ENCODE measurements at regions not wholly inside any gene's neighbourhood (a gene's known extent, or its start where the extent isn't known, plus 50 kb on each side); places are given as distances from the start of the nearest gene placed in this dataset.

- peaks cover 0 to 8% (median 0%) of the 10 kb centered on the region in 8 donors for H3K9me3 ChIP-seq
- no peaks in the 10 kb centered on the region for H3K4me1 ChIP-seq
- no peak for DNase-seq
- 95 to 98% (median 95%) methylated on average over 1 of the region's 1 CpG for WGBS, 5 donors
- H3K27ac ChIP-seq = no peak overlapping the region
- H3K27me3 ChIP-seq (replicated peaks in 1 of 7) = no peaks in the 10 kb centered on the region
- H3K4me3 ChIP-seq = no peak overlapping the region
- intact Hi-C loops (cut with DNase I; ENCODE audit: low total_unique reads) = no loop called here
- TF ChIP-seq POLR2A (IDR thresholded peaks at IDR 0.05) (no peak), POLR2AphosphoS5 (IDR thresholded peaks at IDR 0.05) (no peak), CTCF (IDR thresholded peaks at IDR 0.05 in 8 of 11, conservative IDR thresholded peaks at IDR 0.05 in 3 of 11) (no peak)
- no peaks in the 10 kb centered on the region for H3K36me3 ChIP-seq
Measured at GRCh38 chr5:91957666-91958065, 574.5 kb upstream of the ARRDC3 start.

GRCh38 chr5:91956738-91957137, 573.6 kb upstream of the ARRDC3 start:
- H3K9me3 ChIP-seq = no peaks in the 10 kb centered on the region
- H3K4me1 ChIP-seq = no peaks in the 10 kb centered on the region
- no peak for DNase-seq
- H3K36me3 ChIP-seq = no peaks in the 10 kb centered on the region
- intact Hi-C loops (cut with DNase I; ENCODE audit: low total_unique reads) = no loop called here
- H3K27me3 ChIP-seq (replicated peaks in 1 of 7) = no peaks in the 10 kb centered on the region
- 59 to 77% (median 71%) methylated on average over 1 of the region's 1 CpG for WGBS, 5 donors
- no peak for TF ChIP-seq CTCF (IDR thresholded peaks at IDR 0.05 in 8 of 11, conservative IDR thresholded peaks at IDR 0.05 in 3 of 11)
- TF ChIP-seq POLR2A (IDR thresholded peaks at IDR 0.05) = no peak
- TF ChIP-seq POLR2AphosphoS5 (IDR thresholded peaks at IDR 0.05) = no peak
- H3K4me3 ChIP-seq = no peak overlapping the region
- no peak overlapping the region for H3K27ac ChIP-seq

DNA sequence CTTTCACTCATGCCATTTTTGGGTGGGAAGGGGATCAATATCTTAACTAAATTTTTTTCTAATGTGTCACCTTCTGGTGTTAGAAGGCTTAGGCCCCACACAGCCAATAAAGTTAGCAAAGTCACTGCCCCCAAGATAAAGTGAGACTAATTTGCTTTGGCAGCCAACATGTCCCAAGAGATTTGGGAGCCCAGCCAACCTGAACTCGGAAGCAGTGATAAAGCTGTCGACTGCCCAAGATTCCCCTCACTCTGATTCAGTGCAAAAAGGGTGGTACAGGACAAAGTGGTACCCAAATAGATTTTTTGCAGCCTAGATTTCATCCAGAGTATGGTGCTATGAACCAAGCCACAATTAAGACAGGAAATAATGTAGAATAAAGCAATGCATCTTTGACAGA, 572.5 kb upstream of the ARRDC3 start:
- intact Hi-C loops (cut with DNase I; ENCODE audit: low total_unique reads) = no loop called here
- Histone ChIP-seq H3K4me1 (no peaks in the 10 kb centered on the region), H3K27ac (no peak overlapping the region), H3K4me3 (no peak overlapping the region), H3K36me3 (no peaks in the 10 kb centered on the region), H3K27me3 (replicated peaks in 1 of 7) (no peaks in the 10 kb centered on the region), H3K9me3 (no peaks in the 10 kb centered on the region)
- WGBS, 5 donors = 34 to 52% (median 48%) methylated on average over 2 of the region's 2 CpGs
- no peak for DNase-seq
- TF ChIP-seq CTCF (IDR thresholded peaks at IDR 0.05 in 8 of 11, conservative IDR thresholded peaks at IDR 0.05 in 3 of 11) = no peak
- TF ChIP-seq POLR2A (IDR thresholded peaks at IDR 0.05) = no peak
- TF ChIP-seq POLR2AphosphoS5 (IDR thresholded peaks at IDR 0.05) = no peak

GRCh38 chr5:91954136-91954535, 571.0 kb upstream of the ARRDC3 start:
- Histone ChIP-seq H3K4me3 (no peak overlapping the region), H3K4me1 (no peaks in the 10 kb centered on the region), H3K9me3 (no peaks in the 10 kb centered on the region), H3K27me3 (replicated peaks in 1 of 7) (no peaks in the 10 kb centered on the region), H3K36me3 (no peaks in the 10 kb centered on the region), H3K27ac (no peak overlapping the region)
- no peak for TF ChIP-seq POLR2AphosphoS5 (IDR thresholded peaks at IDR 0.05)
- TF ChIP-seq CTCF (IDR thresholded peaks at IDR 0.05 in 8 of 11, conservative IDR thresholded peaks at IDR 0.05 in 3 of 11) = no peak
- TF ChIP-seq POLR2A (IDR thresholded peaks at IDR 0.05) = no peak
- intact Hi-C loops (cut with DNase I; ENCODE audit: low total_unique reads) = no loop called here
- no peak for DNase-seq

Data from spleen (tissue), 11 donors.